ENCODE measurements at regions not wholly inside any gene's neighbourhood (a gene's known extent, or its start where the extent isn't known, plus 50 kb on each side); places are given as distances from the start of the nearest gene placed in this dataset.
"Not testable (repeated sequence)": the region's sequence is repeated elsewhere in the genome, so short reads cannot be mapped to it uniquely, and the experiment has no call there.

GRCh38 chr12:9448648-9449047 is 159.1 kb downstream of the KLRB1 start:
- not testable (repeated sequence) for TF ChIP-seq CTCF (IDR thresholded peaks at IDR 0.05 in 2 of 3, conservative IDR thresholded peaks at IDR 0.05 in 1 of 3; ENCODE audit: borderline replicate concordance in 1 of 3, insufficient read depth in 1 of 3, low read depth in 2 of 3, low read length in 2 of 3); JUND (IDR thresholded peaks at IDR 0.05); CEBPB (IDR thresholded peaks at IDR 0.05; ENCODE audit: low read depth); POLR2AphosphoS5 (IDR thresholded peaks at IDR 0.05; ENCODE audit: low read depth, low read length); SIN3A (IDR thresholded peaks at IDR 0.05; ENCODE audit: low read depth); POLR2A (IDR thresholded peaks at IDR 0.05; ENCODE audit: borderline replicate concordance, extremely low read depth, insufficient read depth, insufficient read length); EZH2 (IDR thresholded peaks at IDR 0.05); EZH2phosphoT487 (IDR thresholded peaks at IDR 0.05; ENCODE audit: borderline replicate concordance)
- TF ChIP-seq, protein P1, sequence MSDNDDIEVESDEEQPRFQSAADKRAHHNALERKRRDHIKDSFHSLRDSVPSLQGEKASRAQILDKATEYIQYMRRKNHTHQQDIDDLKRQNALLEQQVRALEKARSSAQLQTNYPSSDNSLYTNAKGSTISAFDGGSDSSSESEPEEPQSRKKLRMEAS (IDR thresholded peaks at IDR 0.05) = not testable (repeated sequence)

Data from HCT116 (cell line).